H1 (cell line): ENCODE measurements at regions not wholly inside any gene's neighbourhood (a gene's known extent, or its start where the extent isn't known, plus 50 kb on each side); places are given as distances from the start of the nearest gene placed in this dataset.
A peak's percentile ranks its signal among the peaks of the same experiment; 100 is the strongest.

Experiments used
- CTCF ChIA-PET: fragments of 300-600 bp; sonication (Branson Sonifier 250); formaldehyde crosslinking; loops from one replicate; lab custom pipeline; 2021; ENCODE audit not compliant: partially characterized antibody; lab: Charles Lee
- POLR2A ChIA-PET: fragments of 300-600 bp; sonication (Branson Sonifier 250); formaldehyde crosslinking; loops from one replicate; lab custom pipeline; 2021; ENCODE audit warnings: inconsistent platforms; ENCODE audit not compliant: partially characterized antibody; lab: Charles Lee
- DNase-seq, 2 experiments: peaks; one replicate each; pipeline versions ENCODE4 v3.0.0 to v3.0.0-alpha.2; 2010 to 2022; ENCODE audit warnings: low spot score in 2 of 2, low read depth in 1 of 2, mixed read lengths in 1 of 2
- FAIRE-seq: peaks from 2 replicates; lab custom pipeline; 2011; peaks lifted over from hg19 to GRCh38; lab: Jason Lieb, UNC
- H2AFZ ChIP-seq: 2 replicates; pipeline ENCODE4 v1.8.1; 2012; ENCODE audit warnings: low read length, inconsistent platforms
- H2AK5ac ChIP-seq: 2 replicates; pipeline ENCODE4 v1.6.1; 2013; ENCODE audit warnings: low read depth, low read length
- H2BK120ac ChIP-seq: replicated peaks from 2 replicates; pipeline ENCODE3; 2013; ENCODE audit warnings: low read depth, low read length, inconsistent platforms
- H2BK12ac ChIP-seq: 2 replicates; pipeline ENCODE4 v1.6.1; 2013; ENCODE audit warnings: low read depth, low read length
- H2BK15ac ChIP-seq: 2 replicates; pipeline ENCODE4 v1.6.1; 2013; ENCODE audit warnings: low read length
- H2BK20ac ChIP-seq: 2 replicates; pipeline ENCODE4 v1.6.1; 2013; ENCODE audit warnings: low read length
- H2BK5ac ChIP-seq: 2 replicates; pipeline ENCODE4 v1.6.1; 2013; ENCODE audit warnings: low read depth, low read length
- H3K14ac ChIP-seq: 2 replicates; pipeline ENCODE4 v1.6.1; 2013; ENCODE audit warnings: inconsistent platforms; ENCODE audit not compliant: insufficient read length
- H3K18ac ChIP-seq: 2 replicates; pipeline ENCODE4 v1.6.1; 2013; ENCODE audit warnings: low read length; ENCODE audit errors: extremely low read depth
- H3K23ac ChIP-seq: 2 replicates; pipeline ENCODE4 v1.6.1; 2013; ENCODE audit warnings: inconsistent platforms; ENCODE audit not compliant: insufficient read length
- H3K23me2 ChIP-seq: 2 replicates; pipeline ENCODE4 v1.6.1; 2013; ENCODE audit warnings: low read depth, low read length
- H3K27ac ChIP-seq: 2 replicates; pipeline ENCODE4 v1.6.1; 2011; ENCODE audit warnings: low read depth, low read length, inconsistent platforms
- H3K27me3 ChIP-seq, 4 experiments: replicated peaks in 1 of 4; 1 replicate in 1 of 4; 2 replicates in 3 of 4; pipeline versions ENCODE4 v1.6.1 to v1.8.1; 2011 to 2013; ENCODE audit warnings: low read length in 3 of 4, mild to moderate bottlenecking in 3 of 4, inconsistent platforms in 2 of 4, mixed read lengths in 2 of 4, moderate library complexity in 1 of 4; ENCODE audit not compliant: control insufficient read depth in 3 of 4, insufficient read depth in 3 of 4; ENCODE audit errors: extremely low read depth in 1 of 4
- H3K36me3 ChIP-seq, 4 experiments: 2 replicates each; pipeline versions ENCODE4 v1.6.1 to v1.8.1; 2011 to 2013; ENCODE audit warnings: mild to moderate bottlenecking in 4 of 4, low read length in 3 of 4, moderate library complexity in 2 of 4, control low read depth in 1 of 4, inconsistent platforms in 1 of 4; ENCODE audit not compliant: insufficient read depth in 4 of 4, control insufficient read depth in 2 of 4
- H3K4ac ChIP-seq: replicated peaks from 2 replicates; pipeline ENCODE3; 2013; ENCODE audit warnings: low read length, low read depth, mixed read lengths, inconsistent platforms; ENCODE audit not compliant: insufficient read length
- H3K4me1 ChIP-seq, 4 experiments: replicated peaks in 1 of 4; 1 replicate in 1 of 4; 2 replicates in 3 of 4; pipeline versions ENCODE4 v1.6.1 to v1.8.1; 2011 to 2013; ENCODE audit warnings: low read length in 3 of 4, inconsistent platforms in 2 of 4, mixed read lengths in 1 of 4; ENCODE audit not compliant: insufficient read depth in 4 of 4, control insufficient read depth in 3 of 4
- H3K4me2 ChIP-seq, 2 experiments: 2 replicates each; pipeline versions ENCODE4 v1.6.1 to v1.8.1; 2011 to 2013; ENCODE audit warnings: low read depth in 2 of 2, low read length in 2 of 2, control low read depth in 1 of 2, inconsistent platforms in 1 of 2, mild to moderate bottlenecking in 1 of 2; ENCODE audit not compliant: insufficient read depth in 1 of 2
- H3K4me3 ChIP-seq, 4 experiments: fragments of 200-600, 300-600 bp in 1 of 4; sonication (generic), shearing (Covaris generic), sonication (Bioruptor Twin) in 1 of 4; 2 replicates each; pipeline versions ENCODE4 v1.5.1 to v1.8.1; 2011 to 2016; ENCODE audit warnings: low read length in 4 of 4, low read depth in 3 of 4, control low read depth in 2 of 4, inconsistent platforms in 2 of 4, mild to moderate bottlenecking in 2 of 4, mixed read lengths in 1 of 4, moderate library complexity in 1 of 4; ENCODE audit not compliant: insufficient read depth in 2 of 4; ENCODE audit errors: extremely low read depth in 1 of 4
- H3K56ac ChIP-seq: replicated peaks from 2 replicates; pipeline ENCODE3; 2013; ENCODE audit warnings: low read depth, mild to moderate bottlenecking, mixed read lengths, low read length, inconsistent platforms; ENCODE audit not compliant: insufficient read length
- H3K79me1 ChIP-seq: 2 replicates; pipeline ENCODE4 v1.6.1; 2013; ENCODE audit warnings: low read depth, low read length, control low read depth
- H3K79me2 ChIP-seq, 2 experiments: 2 replicates each; pipeline versions ENCODE4 v1.6.1 to v1.8.1; 2012 to 2013; ENCODE audit warnings: low read length in 2 of 2, mild to moderate bottlenecking in 2 of 2, inconsistent platforms in 1 of 2; ENCODE audit not compliant: insufficient read depth in 2 of 2, control insufficient read depth in 1 of 2
- H3K9ac ChIP-seq, 4 experiments: replicated peaks in 1 of 4; 1 replicate in 1 of 4; 2 replicates in 3 of 4; pipeline versions ENCODE4 v1.6.1 to v1.8.1; 2011 to 2013; ENCODE audit warnings: low read depth in 3 of 4, low read length in 3 of 4, control low read depth in 2 of 4, mild to moderate bottlenecking in 2 of 4, moderate library complexity in 2 of 4, inconsistent platforms in 1 of 4; ENCODE audit errors: extremely low read depth in 1 of 4
- H3K9me3 ChIP-seq, 2 experiments: 2 replicates each; pipeline versions ENCODE4 v1.6.1 to v1.8.1; 2012 to 2013; ENCODE audit warnings: mild to moderate bottlenecking in 2 of 2, moderate library complexity in 2 of 2, control low read depth in 1 of 2, inconsistent platforms in 1 of 2, low read depth in 1 of 2, low read length in 1 of 2, mixed read lengths in 1 of 2; ENCODE audit not compliant: insufficient read depth in 2 of 2
- H4K20me1 ChIP-seq, 2 experiments: replicated peaks in 1 of 2; 2 replicates each; pipeline versions ENCODE3 to v1.8.1; 2011 to 2013; ENCODE audit warnings: inconsistent platforms in 2 of 2, low read length in 2 of 2, mild to moderate bottlenecking in 1 of 2; ENCODE audit not compliant: insufficient read depth in 2 of 2, control insufficient read depth in 1 of 2
- H4K5ac ChIP-seq: 2 replicates; pipeline ENCODE4 v1.6.1; 2013; ENCODE audit warnings: low read length, low read depth, mixed read lengths, inconsistent platforms; ENCODE audit not compliant: insufficient read length
- H4K8ac ChIP-seq: 2 replicates; pipeline ENCODE4 v1.8.0; 2013; ENCODE audit warnings: mild to moderate bottlenecking, moderate library complexity, low read length, inconsistent platforms; ENCODE audit not compliant: insufficient read depth; ENCODE audit errors: extremely low read depth
- H4K91ac ChIP-seq: replicated peaks from 2 replicates; pipeline ENCODE3; 2013; ENCODE audit warnings: low read length, mixed read lengths, inconsistent platforms; ENCODE audit not compliant: insufficient read length
- ASH2L ChIP-seq: fragments of 200-600, 300-600 bp; sonication (generic); IDR thresholded peaks from one replicate; pipeline ENCODE4 v1.7.1; 2017; ENCODE audit warnings: low read length
- SIN3A ChIP-seq, 2 experiments: IDR thresholded peaks in 1 of 2; conservative IDR thresholded peaks in 1 of 2; 2 replicates each; pipeline ENCODE4 v1.6.1; 2011 to 2012; ENCODE audit warnings: low read length in 2 of 2, improper control_type of control experiment in 1 of 2, low read depth in 1 of 2, mild to moderate bottlenecking in 1 of 2
- SP1 ChIP-seq: IDR thresholded peaks from 2 replicates; pipeline ENCODE4 v1.6.1; 2011; ENCODE audit warnings: low read depth, low read length
- SRF ChIP-seq: IDR thresholded peaks from 2 replicates; pipeline ENCODE4 v1.6.1; 2011; ENCODE audit warnings: mild to moderate bottlenecking, low read depth, low read length, moderate library complexity
- WGBS, 2 experiments: shearing (Covaris generic) in 1 of 2; methylation state at CpG; one replicate each; pipeline versions ENCODE4 v1.1.6 to v1.1.7; 2013 to 2015; ENCODE audit warnings: low lambda C conversion rate in 2 of 2, mixed read lengths in 2 of 2, inconsistent platforms in 1 of 2, low coverage in 1 of 2, missing lambda C conversion rate in 1 of 2; ENCODE audit not compliant: insufficient replicate concordance in 2 of 2, insufficient coverage in 1 of 2, insufficient read length in 1 of 2; ENCODE audit errors: extremely low coverage in 1 of 2, missing lambda C conversion rate in 1 of 2; 5-methylcytosine and 5-hydroxymethylcytosine counted together
- TF ChIP-seq, protein P1 (sequence below): IDR thresholded peaks from 2 replicates; pipeline ENCODE4 v1.6.1; 2012; ENCODE audit warnings: inconsistent platforms

DNA sequence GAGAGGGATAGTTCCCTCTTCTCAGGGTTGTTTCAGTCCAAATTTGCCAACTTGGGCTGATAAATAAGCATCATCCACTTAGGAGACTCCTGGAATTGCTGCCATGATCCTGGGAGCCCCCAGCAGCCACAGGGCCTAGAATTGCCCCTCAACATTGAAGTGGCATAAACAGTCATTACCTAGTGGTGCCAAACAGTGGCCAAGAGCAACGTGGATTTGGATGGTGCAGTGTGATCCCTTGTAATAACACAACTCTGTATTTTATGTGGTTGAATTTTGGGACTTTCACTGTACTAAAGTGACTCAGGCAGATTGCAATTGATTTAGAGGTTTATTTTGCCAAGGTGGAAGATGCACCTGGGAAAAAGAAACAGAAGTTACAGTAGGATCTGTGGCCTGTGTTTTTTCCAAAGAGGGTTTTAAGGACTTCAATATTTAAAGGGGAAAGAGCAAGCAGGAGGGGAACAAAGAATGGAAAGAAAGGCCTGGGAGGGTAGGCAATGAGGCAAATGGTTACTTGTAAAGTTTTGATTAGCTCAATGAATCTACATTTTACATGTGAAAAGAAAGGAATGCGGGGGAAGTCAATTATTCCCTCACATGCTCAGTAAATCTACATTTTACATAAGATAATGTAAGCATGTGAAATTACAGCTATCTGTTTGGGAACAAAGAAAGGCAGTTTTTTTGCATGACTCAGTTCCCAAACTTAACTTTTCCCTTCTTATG, 168.0 kb upstream of the NOX3 start:
- Histone ChIP-seq H3K9me3 (no peaks in the 10 kb centered on the region), H2BK5ac (peak overlapping the region; percentile 96; the same call in 1 of the 2 replicates), H4K91ac (peak overlapping the region; percentile 94), H2BK120ac (peak overlapping the region; percentile 94), H3K23ac (no peak overlapping the region), H2AK5ac (no peak overlapping the region), H3K79me1 (no peaks in the 10 kb centered on the region), H3K4ac (peak overlapping the region; percentile 92), H3K79me2 (no peaks in the 10 kb centered on the region), H4K5ac (peak overlapping the region; percentile 78), H4K8ac (no peak overlapping the region), H3K4me2 (peak overlapping the region; percentile 38 to 50; a peak in 3 of 4 replicates), H2BK12ac (peak overlapping the region; percentile 72; the same call in 1 of the 2 replicates), H2AFZ (peak overlapping the region; percentile 93), H3K36me3 (no peaks in the 10 kb centered on the region), H4K20me1 (no peaks in the 10 kb centered on the region), H3K18ac (peak overlapping the region; percentile 75; the same call in 1 of the 2 replicates), H3K56ac (no peak overlapping the region), H2BK15ac (no peak overlapping the region), H3K27me3 (no peaks in the 10 kb centered on the region), H3K23me2 (no peaks in the 10 kb centered on the region), H3K4me3 (peak overlapping the region in 1 of 4 experiments; percentile 33; a peak in 1 of 8 replicates), H3K27ac (peak overlapping the region; percentile 86), H2BK20ac (peak overlapping the region; percentile 67), H3K14ac (no peak overlapping the region), H3K9ac (peak overlapping the region in 1 of 4 experiments; percentile 5; a peak in 1 of 7 replicates), H3K4me1 (peaks cover 2 to 8% (median 4%) of the 10 kb centered on the region in 4 experiments; a peak in 4 of 7 replicates)
- ChIA-PET POLR2A (no interaction called here), CTCF (no interaction called here)
- FAIRE-seq (no peak), DNase-seq (peak in 1 of 2 experiments; percentile 39)
- 27% methylated on average over 2 of the region's 2 CpGs; no CpG with 5 or more reads in 1 of the 2 experiments for WGBS, 2 experiments
- no peak for TF ChIP-seq SP1
- no peak for TF ChIP-seq SIN3A (conservative IDR thresholded peaks at IDR 0.05 in 1 of 2, IDR thresholded peaks at IDR 0.05 in 1 of 2; ENCODE audit: low read depth in 1 of 2, low read length in 2 of 2)
- TF ChIP-seq ASH2L: no peak
- TF ChIP-seq SRF: no peak
- TF ChIP-seq, protein P1, sequence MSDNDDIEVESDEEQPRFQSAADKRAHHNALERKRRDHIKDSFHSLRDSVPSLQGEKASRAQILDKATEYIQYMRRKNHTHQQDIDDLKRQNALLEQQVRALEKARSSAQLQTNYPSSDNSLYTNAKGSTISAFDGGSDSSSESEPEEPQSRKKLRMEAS: no peak
